T-cell (primary cell): ENCODE measurements at regions not wholly inside any gene's neighbourhood (a gene's known extent, or its start where the extent isn't known, plus 50 kb on each side); places are given as distances from the start of the nearest gene placed in this dataset.

Source experiments
- ATAC-seq, 4 experiments: fragments of 200-7000 bp in 3 of 4; fragments of 150-1000 bp in 1 of 4; cut with Tn5 transposase; replicated peaks in 1 of 4; 1 replicate in 3 of 4; 2 replicates in 1 of 4; pipeline ENCODE4 v1.10.0; 2021; ENCODE audit warnings: moderate library complexity in 3 of 4, mild to moderate bottlenecking in 2 of 4, moderate number of reproducible peaks in 1 of 4
- CTCF ChIA-PET, 2 donors: fragments of 300-600 bp; sonication (Branson Sonifier 250); formaldehyde crosslinking; loops; one replicate each; lab custom pipeline; 2022; ENCODE audit warnings: antibody characterized with exemption in 2 of 2; lab: Charles Lee
- POLR2A ChIA-PET, 2 donors: fragments of 300-600 bp; sonication (Branson Sonifier 250); formaldehyde crosslinking; loops; one replicate each; lab custom pipeline; 2022; ENCODE audit warnings: antibody characterized with exemption in 2 of 2; lab: Charles Lee
- DNase-seq, 35 experiments: peaks; one replicate each; pipeline versions ENCODE4 v3.0.0 to v3.0.0-alpha.2; 2013 to 2023
- H3K27ac ChIP-seq: one replicate; pipeline ENCODE4 v1.5.1; 2013; ENCODE audit warnings: low read length
- H3K27me3 ChIP-seq, 2 experiments: replicated peaks in 1 of 2; 1 replicate in 1 of 2; 2 replicates in 1 of 2; pipeline versions ENCODE4 v1.6.1 to v1.7.0; 2013; ENCODE audit warnings: low read length in 1 of 2, mixed read lengths in 1 of 2; ENCODE audit not compliant: control insufficient read depth in 2 of 2, insufficient read depth in 2 of 2; ENCODE audit errors: extremely low read depth in 1 of 2
- H3K36me3 ChIP-seq, 2 donors: 1 replicate in 1 of 2; 2 replicates in 1 of 2; pipeline versions ENCODE4 v1.6.1 to v1.7.0; 2013; ENCODE audit warnings: low read length in 1 of 2; ENCODE audit not compliant: control insufficient read depth in 2 of 2, insufficient read depth in 1 of 2; ENCODE audit errors: extremely low read depth in 1 of 2
- H3K4me1 ChIP-seq, 2 experiments: 1 replicate in 1 of 2; 2 replicates in 1 of 2; pipeline versions ENCODE4 v1.6.1 to v1.7.0; 2013; ENCODE audit warnings: low read length in 2 of 2, mixed read lengths in 1 of 2; ENCODE audit not compliant: insufficient read depth in 2 of 2, control insufficient read depth in 1 of 2; ENCODE audit errors: extremely low read depth in 1 of 2
- H3K4me3 ChIP-seq, 2 donors: 1 replicate in 1 of 2; 2 replicates in 1 of 2; pipeline versions ENCODE4 v1.5.1 to v1.7.0; 2013; ENCODE audit warnings: mild to moderate bottlenecking in 2 of 2, low read length in 1 of 2, moderate library complexity in 1 of 2; ENCODE audit not compliant: control insufficient read depth in 1 of 2; ENCODE audit errors: extremely low read depth in 1 of 2
- H3K9me3 ChIP-seq: 2 replicates; pipeline ENCODE4 v1.7.0; 2013
- H3K27ac Mint-ChIP-seq, 2 donors: one replicate each; pipeline ENCODE4 v1.8.0; 2020 to 2021; ENCODE audit warnings: mild to moderate bottlenecking in 2 of 2, mixed read lengths in 2 of 2
- H3K27me3 Mint-ChIP-seq, 2 donors: one replicate each; pipeline ENCODE4 v1.8.0; 2021 to 2022; ENCODE audit warnings: mixed read lengths in 2 of 2
- H3K36me3 Mint-ChIP-seq: one replicate; pipeline ENCODE4 v1.8.0; 2021; ENCODE audit warnings: mixed read lengths
- H3K4me1 Mint-ChIP-seq, 3 donors: one replicate each; pipeline ENCODE4 v1.8.0; 2020 to 2022; ENCODE audit warnings: mixed read lengths in 3 of 3, mild to moderate bottlenecking in 1 of 3
- H3K4me3 Mint-ChIP-seq, 3 donors: one replicate each; pipeline ENCODE4 v1.8.0; 2020 to 2022; ENCODE audit warnings: mild to moderate bottlenecking in 3 of 3, mixed read lengths in 3 of 3, moderate library complexity in 3 of 3
- H3K9me3 Mint-ChIP-seq, 3 donors: one replicate each; pipeline ENCODE4 v1.8.0; 2020 to 2022; ENCODE audit warnings: mixed read lengths in 3 of 3
- WGBS: methylation state at CpG from one replicate; pipeline ENCODE4 v1.1.5; 2013; ENCODE audit warnings: missing lambda C conversion rate; ENCODE audit not compliant: insufficient coverage; 5-methylcytosine and 5-hydroxymethylcytosine counted together

GRCh38 chr5:167720259-167720658, 571.2 kb upstream of the WWC1 start:
- H3K27ac ChIP-seq = no peak overlapping the region
- WGBS = no CpG with 5 or more reads among the region's 3 CpGs
- no peaks in the 10 kb centered on the region for H3K9me3 Mint-ChIP-seq
- H3K4me1 Mint-ChIP-seq = peaks cover 0 to 5% (median 3%) of the 10 kb centered on the region in 3 donors
- no peak for ATAC-seq
- peaks cover 0 to 5% of the 10 kb centered on the region in 2 donors for H3K27me3 Mint-ChIP-seq
- H3K4me3 Mint-ChIP-seq = no peak overlapping the region
- ChIA-PET CTCF (no interaction called here), POLR2A (no interaction called here)
- H3K36me3 Mint-ChIP-seq = no peaks in the 10 kb centered on the region
- no peak overlapping the region for H3K27ac Mint-ChIP-seq
- H3K4me1 ChIP-seq = no peaks in the 10 kb centered on the region
- H3K36me3 ChIP-seq = no peaks in the 10 kb centered on the region
- no peaks in the 10 kb centered on the region for H3K9me3 ChIP-seq
- no peak for DNase-seq
- no peak overlapping the region for H3K4me3 ChIP-seq
- H3K27me3 ChIP-seq = peaks cover 0 to 8% of the 10 kb centered on the region in 2 experiments

- H3K36me3 Mint-ChIP-seq = no peaks in the 10 kb centered on the region
- ChIA-PET POLR2A (interaction anchor here in 1 of 2 donors (0.7 kb wide), 1 partner anchor 393 kb away, joined by 4 read pairs; no protein-coding TSS in a partner anchor), CTCF (interaction anchor here in 1 of 2 donors (0.7 kb wide), 1 partner anchor 1093 kb away, joined by 3 read pairs; no protein-coding TSS in a partner anchor)
- H3K27ac ChIP-seq = no peak overlapping the region
- no peaks in the 10 kb centered on the region for H3K4me1 ChIP-seq
- H3K4me3 ChIP-seq = no peak overlapping the region
- no peak overlapping the region for H3K27ac Mint-ChIP-seq
- H3K27me3 Mint-ChIP-seq = peaks cover 0 to 5% of the 10 kb centered on the region in 2 donors
- no peaks in the 10 kb centered on the region for H3K9me3 ChIP-seq
- no CpG with 5 or more reads among the region's 5 CpGs for WGBS
- peaks cover 0 to 5% (median 3%) of the 10 kb centered on the region in 3 donors for H3K4me1 Mint-ChIP-seq
- peaks cover 0 to 8% of the 10 kb centered on the region in 2 experiments for H3K27me3 ChIP-seq
- no peaks in the 10 kb centered on the region for H3K9me3 Mint-ChIP-seq
- no peaks in the 10 kb centered on the region for H3K36me3 ChIP-seq
- ATAC-seq (no peak), DNase-seq (no peak)
- no peak overlapping the region for H3K4me3 Mint-ChIP-seq
These were observed 570.7 kb upstream of the WWC1 start for GRCh38 chr5:167720676-167721260.

- Mint-ChIP-seq H3K36me3 (no peaks in the 10 kb centered on the region), H3K9me3 (no peaks in the 10 kb centered on the region), H3K27me3 (peaks cover 0 to 5% of the 10 kb centered on the region in 2 donors), H3K4me3 (no peak overlapping the region), H3K4me1 (peaks cover 0 to 5% (median 3%) of the 10 kb centered on the region in 3 donors), H3K27ac (no peak overlapping the region)
- CTCF ChIA-PET = interaction anchor here (0.6 to 1.9 kb wide), 2 partner anchors 54 to 497 kb away, joined by 3 to 46 read pairs; no protein-coding TSS in a partner anchor
- peaks cover 0 to 8% of the 10 kb centered on the region in 2 experiments for H3K27me3 ChIP-seq
- POLR2A ChIA-PET = no interaction called here
- ATAC-seq (no peak), DNase-seq (no peak)
- 0% methylated on average over 1 of the region's 3 CpGs for WGBS
- H3K36me3 ChIP-seq = no peaks in the 10 kb centered on the region
- H3K9me3 ChIP-seq = no peaks in the 10 kb centered on the region
- no peak overlapping the region for H3K27ac ChIP-seq
- no peak overlapping the region for H3K4me3 ChIP-seq
- H3K4me1 ChIP-seq = no peaks in the 10 kb centered on the region
These were observed 569.5 kb upstream of the WWC1 start for GRCh38 chr5:167721926-167722440.

GRCh38 chr5:167723254-167723871, 568.1 kb upstream of the WWC1 start:
- H3K4me3 Mint-ChIP-seq = no peak overlapping the region
- H3K27ac Mint-ChIP-seq = no peak overlapping the region
- Histone ChIP-seq H3K27me3 (peaks cover 0 to 5% of the 10 kb centered on the region in 2 experiments), H3K36me3 (no peaks in the 10 kb centered on the region), H3K27ac (no peak overlapping the region), H3K9me3 (no peaks in the 10 kb centered on the region), H3K4me3 (no peak overlapping the region), H3K4me1 (no peaks in the 10 kb centered on the region)
- H3K9me3 Mint-ChIP-seq = no peaks in the 10 kb centered on the region
- no peaks in the 10 kb centered on the region for H3K36me3 Mint-ChIP-seq
- H3K27me3 Mint-ChIP-seq = peaks cover 0 to 5% of the 10 kb centered on the region in 2 donors
- POLR2A ChIA-PET = interaction anchor here in 1 of 2 donors (0.6 kb wide), 1 partner anchor 221 kb away, joined by 3 read pairs; no protein-coding TSS in a partner anchor
- 19% methylated on average over 8 of the region's 9 CpGs for WGBS
- peak in 33 of 35 experiments; percentile 2 to 75 (median 31) for DNase-seq
- CTCF ChIA-PET = interaction anchor here in 1 of 2 donors (1.9 kb wide), 1 partner anchor 496 kb away, joined by 46 read pairs; no protein-coding TSS in a partner anchor
- H3K4me1 Mint-ChIP-seq = peaks cover 0 to 5% (median 3%) of the 10 kb centered on the region in 3 donors
- peak; percentile 48 to 69 (median 62) for ATAC-seq

- DNase-seq = no peak
- no peak overlapping the region for H3K4me3 Mint-ChIP-seq
- Histone ChIP-seq H3K27ac (no peak overlapping the region), H3K9me3 (no peaks in the 10 kb centered on the region), H3K4me1 (no peaks in the 10 kb centered on the region), H3K4me3 (no peak overlapping the region), H3K27me3 (peaks cover 0 to 5% of the 10 kb centered on the region in 2 experiments), H3K36me3 (no peaks in the 10 kb centered on the region)
- H3K27ac Mint-ChIP-seq = no peak overlapping the region
- no peaks in the 10 kb centered on the region for H3K9me3 Mint-ChIP-seq
- WGBS = 86% methylated on average over 2 of the region's 2 CpGs
- H3K4me1 Mint-ChIP-seq = peaks cover 0 to 5% (median 3%) of the 10 kb centered on the region in 3 donors
- no peaks in the 10 kb centered on the region for H3K27me3 Mint-ChIP-seq
- ChIA-PET CTCF (interaction anchor here (0.9 to 1.2 kb wide), 2 partner anchors 9 to 494 kb away, joined by 3 to 4 read pairs; no protein-coding TSS in a partner anchor), POLR2A (no interaction called here)
- ATAC-seq = no peak
- H3K36me3 Mint-ChIP-seq = no peaks in the 10 kb centered on the region
These were observed 566.2 kb upstream of the WWC1 start for GRCh38 chr5:167725264-167725663.

GRCh38 chr5:167725741-167726140, 565.7 kb upstream of the WWC1 start:
- H3K4me3 ChIP-seq = no peak overlapping the region
- no peak overlapping the region for H3K27ac Mint-ChIP-seq
- ATAC-seq (no peak), DNase-seq (no peak)
- POLR2A ChIA-PET = no interaction called here
- H3K27me3 ChIP-seq = peaks cover 0 to 5% of the 10 kb centered on the region in 2 experiments
- no peak overlapping the region for H3K4me3 Mint-ChIP-seq
- H3K9me3 Mint-ChIP-seq = no peaks in the 10 kb centered on the region
- no peak overlapping the region for H3K27ac ChIP-seq
- CTCF ChIA-PET = interaction anchor here (1.0 to 1.2 kb wide), 2 partner anchors 9 to 494 kb away, joined by 4 to 10 read pairs; no protein-coding TSS in a partner anchor
- H3K4me1 Mint-ChIP-seq = peaks cover 0 to 5% (median 3%) of the 10 kb centered on the region in 3 donors
- WGBS = 78% methylated on average over 6 of the region's 7 CpGs
- H3K36me3 Mint-ChIP-seq = no peaks in the 10 kb centered on the region
- H3K4me1 ChIP-seq = no peaks in the 10 kb centered on the region
- H3K9me3 ChIP-seq = no peaks in the 10 kb centered on the region
- H3K27me3 Mint-ChIP-seq = no peaks in the 10 kb centered on the region
- H3K36me3 ChIP-seq = no peaks in the 10 kb centered on the region
